ENCODE measurements at regions not wholly inside any gene's neighbourhood (a gene's known extent, or its start where the extent isn't known, plus 50 kb on each side); places are given as distances from the start of the nearest gene placed in this dataset.

- Histone ChIP-seq H2AFZ (ENCODE audit: low read length) (no peak overlapping the region), H3K56ac (replicated peaks; ENCODE audit: insufficient read length, low read depth, low read length) (no peak overlapping the region), H3K18ac (ENCODE audit: extremely low read depth, low read length) (no peak overlapping the region), H3K79me2 (ENCODE audit: control insufficient read depth in 1 of 2, insufficient read depth in 2 of 2, low read length in 2 of 2) (no peaks in the 10 kb centered on the region), H3K4me3 (ENCODE audit: extremely low read depth in 1 of 4, insufficient read depth in 2 of 4, low read depth in 3 of 4, low read length in 4 of 4) (no peak overlapping the region), H2BK20ac (ENCODE audit: low read length) (no peak overlapping the region), H4K20me1 (replicated peaks in 1 of 2; ENCODE audit: control insufficient read depth in 1 of 2, insufficient read depth in 2 of 2, low read length in 2 of 2) (no peaks in the 10 kb centered on the region), H3K4ac (replicated peaks; ENCODE audit: insufficient read length, low read depth, low read length) (no peak overlapping the region), H2BK120ac (replicated peaks; ENCODE audit: low read depth, low read length) (no peak overlapping the region), H3K23me2 (ENCODE audit: low read depth, low read length) (no peaks in the 10 kb centered on the region), H2BK5ac (ENCODE audit: low read depth, low read length) (no peak overlapping the region), H3K79me1 (ENCODE audit: low read depth, low read length) (no peaks in the 10 kb centered on the region), H3K14ac (ENCODE audit: insufficient read length) (no peak overlapping the region), H2AK5ac (ENCODE audit: low read depth, low read length) (no peak overlapping the region), H3K4me1 (replicated peaks in 1 of 4; ENCODE audit: control insufficient read depth in 3 of 4, insufficient read depth in 4 of 4, low read length in 3 of 4) (no peaks in the 10 kb centered on the region), H3K9me3 (ENCODE audit: insufficient read depth in 2 of 2, low read depth in 1 of 2, low read length in 1 of 2) (no peaks in the 10 kb centered on the region), H3K4me2 (ENCODE audit: insufficient read depth in 1 of 2, low read depth in 2 of 2, low read length in 2 of 2) (no peak overlapping the region), H3K36me3 (ENCODE audit: control insufficient read depth in 2 of 4, insufficient read depth in 4 of 4, low read length in 3 of 4) (no peaks in the 10 kb centered on the region), H4K8ac (ENCODE audit: extremely low read depth, insufficient read depth, low read length) (no peak overlapping the region), H3K9ac (replicated peaks in 1 of 4; ENCODE audit: extremely low read depth in 1 of 4, low read depth in 3 of 4, low read length in 3 of 4) (no peak overlapping the region), H3K27ac (ENCODE audit: low read depth, low read length) (no peak overlapping the region), H4K91ac (replicated peaks; ENCODE audit: insufficient read length, low read length) (no peak overlapping the region), H2BK15ac (ENCODE audit: low read length) (no peak overlapping the region), H3K27me3 (replicated peaks in 1 of 4; ENCODE audit: control insufficient read depth in 3 of 4, extremely low read depth in 1 of 4, insufficient read depth in 3 of 4, low read length in 3 of 4) (no peaks in the 10 kb centered on the region), H3K23ac (ENCODE audit: insufficient read length) (no peak overlapping the region), H2BK12ac (ENCODE audit: low read depth, low read length) (no peak overlapping the region), H4K5ac (ENCODE audit: insufficient read length, low read depth, low read length) (no peak overlapping the region)
- TF ChIP-seq FOSL1 (IDR thresholded peaks at IDR 0.05; ENCODE audit: insufficient read depth, low read depth, low read length) (no peak), POLR2A (IDR thresholded peaks at IDR 0.05; ENCODE audit: control extremely low read depth in 1 of 2, low read depth in 2 of 2, low read length in 2 of 2) (no peak), RFX5 (IDR thresholded peaks at IDR 0.05; ENCODE audit: borderline replicate concordance, low read depth, low read length) (no peak), SUZ12 (IDR thresholded peaks at IDR 0.05; ENCODE audit: low read length) (no peak)
- DNase-seq (ENCODE audit: low read depth in 1 of 2, low spot score in 2 of 2) (no peak), FAIRE-seq (no peak)
- ChIA-PET CTCF (ENCODE audit: partially characterized antibody) (interaction anchor here (2.1 kb wide), 1 partner anchor 44 kb away, joined by 7 read pairs; no protein-coding TSS in a partner anchor), POLR2A (ENCODE audit: partially characterized antibody) (no interaction called here)
- WGBS, 2 experiments (ENCODE audit: extremely low coverage in 1 of 2, insufficient coverage in 1 of 2, insufficient read length in 1 of 2, insufficient replicate concordance in 2 of 2, low coverage in 1 of 2, low lambda C conversion rate in 2 of 2, missing lambda C conversion rate in 1 of 2) = 87% methylated on average over 6 of the region's 6 CpGs; no CpG with 5 or more reads in 1 of the 2 experiments
Measured at GRCh38 chr15:57795261-57795660, 88.7 kb downstream of the POLR2M start.

All from H1 (cell line).